ENCODE measurements at regions not wholly inside any gene's neighbourhood (a gene's known extent, or its start where the extent isn't known, plus 50 kb on each side); places are given as distances from the start of the nearest gene placed in this dataset.

- no peaks in the 10 kb centered on the region for H3K36me3 Mint-ChIP-seq (ENCODE audit: insufficient read depth)
- no peaks in the 10 kb centered on the region for H3K9me3 Mint-ChIP-seq (ENCODE audit: low read depth)
- no peak overlapping the region for H3K27ac Mint-ChIP-seq
- no peaks in the 10 kb centered on the region for H3K4me1 Mint-ChIP-seq (ENCODE audit: low read depth)
- DNase-seq (ENCODE audit: low spot score, unreplicated experiment): no peak
- no peaks in the 10 kb centered on the region for H3K27me3 Mint-ChIP-seq
- no peak for TF ChIP-seq CTCF (IDR thresholded peaks at IDR 0.05; ENCODE audit: unreplicated experiment)
- H3K4me3 Mint-ChIP-seq (ENCODE audit: low read depth): no peak overlapping the region
Observed at GRCh38 chr5:121624035-121624434, 227.6 kb upstream of the FTMT start.

GRCh38 chr5:121628783-121629182, 222.9 kb upstream of the FTMT start:
- Mint-ChIP-seq H3K27ac (peak overlapping the region; percentile 46), H3K9me3 (ENCODE audit: low read depth) (no peaks in the 10 kb centered on the region), H3K27me3 (no peaks in the 10 kb centered on the region), H3K36me3 (ENCODE audit: insufficient read depth) (no peaks in the 10 kb centered on the region), H3K4me3 (ENCODE audit: low read depth) (no peak overlapping the region), H3K4me1 (ENCODE audit: low read depth) (peaks cover 13% of the 10 kb centered on the region)
- no peak for DNase-seq (ENCODE audit: low spot score, unreplicated experiment)
- TF ChIP-seq CTCF (IDR thresholded peaks at IDR 0.05; ENCODE audit: unreplicated experiment): no peak

- no peak overlapping the region for H3K4me3 Mint-ChIP-seq (ENCODE audit: low read depth)
- H3K4me1 Mint-ChIP-seq (ENCODE audit: low read depth): peaks cover 15% of the 10 kb centered on the region
- H3K9me3 Mint-ChIP-seq (ENCODE audit: low read depth): no peaks in the 10 kb centered on the region
- H3K36me3 Mint-ChIP-seq (ENCODE audit: insufficient read depth): no peaks in the 10 kb centered on the region
- H3K27ac Mint-ChIP-seq: no peak overlapping the region
- TF ChIP-seq CTCF (IDR thresholded peaks at IDR 0.05; ENCODE audit: unreplicated experiment): no peak
- no peaks in the 10 kb centered on the region for H3K27me3 Mint-ChIP-seq
- no peak for DNase-seq (ENCODE audit: low spot score, unreplicated experiment)
Observed at GRCh38 chr5:121630402-121630801, 221.3 kb upstream of the FTMT start.

GRCh38 chr5:121634946-121635345, 216.7 kb upstream of the FTMT start:
- Mint-ChIP-seq H3K4me1 (ENCODE audit: low read depth) (peaks cover 15% of the 10 kb centered on the region), H3K27ac (no peak overlapping the region), H3K36me3 (ENCODE audit: insufficient read depth) (no peaks in the 10 kb centered on the region), H3K4me3 (ENCODE audit: low read depth) (no peak overlapping the region), H3K27me3 (no peaks in the 10 kb centered on the region), H3K9me3 (ENCODE audit: low read depth) (no peaks in the 10 kb centered on the region)
- DNase-seq (ENCODE audit: low spot score, unreplicated experiment): no peak
- no peak for TF ChIP-seq CTCF (IDR thresholded peaks at IDR 0.05; ENCODE audit: unreplicated experiment)

- no peak overlapping the region for H3K27ac Mint-ChIP-seq
- no peak for TF ChIP-seq CTCF (IDR thresholded peaks at IDR 0.05; ENCODE audit: unreplicated experiment)
- H3K4me1 Mint-ChIP-seq (ENCODE audit: low read depth): peaks cover 3% of the 10 kb centered on the region
- no peaks in the 10 kb centered on the region for H3K27me3 Mint-ChIP-seq
- no peaks in the 10 kb centered on the region for H3K36me3 Mint-ChIP-seq (ENCODE audit: insufficient read depth)
- no peak for DNase-seq (ENCODE audit: low spot score, unreplicated experiment)
- no peak overlapping the region for H3K4me3 Mint-ChIP-seq (ENCODE audit: low read depth)
- peaks cover 5% of the 10 kb centered on the region for H3K9me3 Mint-ChIP-seq (ENCODE audit: low read depth)
Observed at GRCh38 chr5:121638126-121638525, 213.6 kb upstream of the FTMT start.

Measured in progenitor cell of endocrine pancreas (in vitro differentiated cells).